ENCODE measurements at regions not wholly inside any gene's neighbourhood (a gene's known extent, or its start where the extent isn't known, plus 50 kb on each side); places are given as distances from the start of the nearest gene placed in this dataset.

GRCh38 chr5:158119961-158120723 lies 261.2 kb upstream of the CLINT1 start:
- Histone ChIP-seq H3K27me3 (ENCODE audit: low read depth) (no peaks in the 10 kb centered on the region), H3K27ac (no peak overlapping the region), H3K4me3 (no peak overlapping the region), H3K36me3 (no peaks in the 10 kb centered on the region), H3K9me3 (no peaks in the 10 kb centered on the region), H3K4me1 (no peaks in the 10 kb centered on the region)
- intact Hi-C loops (cut with DNase I), result no loop called here
- TF ChIP-seq, protein P1, sequence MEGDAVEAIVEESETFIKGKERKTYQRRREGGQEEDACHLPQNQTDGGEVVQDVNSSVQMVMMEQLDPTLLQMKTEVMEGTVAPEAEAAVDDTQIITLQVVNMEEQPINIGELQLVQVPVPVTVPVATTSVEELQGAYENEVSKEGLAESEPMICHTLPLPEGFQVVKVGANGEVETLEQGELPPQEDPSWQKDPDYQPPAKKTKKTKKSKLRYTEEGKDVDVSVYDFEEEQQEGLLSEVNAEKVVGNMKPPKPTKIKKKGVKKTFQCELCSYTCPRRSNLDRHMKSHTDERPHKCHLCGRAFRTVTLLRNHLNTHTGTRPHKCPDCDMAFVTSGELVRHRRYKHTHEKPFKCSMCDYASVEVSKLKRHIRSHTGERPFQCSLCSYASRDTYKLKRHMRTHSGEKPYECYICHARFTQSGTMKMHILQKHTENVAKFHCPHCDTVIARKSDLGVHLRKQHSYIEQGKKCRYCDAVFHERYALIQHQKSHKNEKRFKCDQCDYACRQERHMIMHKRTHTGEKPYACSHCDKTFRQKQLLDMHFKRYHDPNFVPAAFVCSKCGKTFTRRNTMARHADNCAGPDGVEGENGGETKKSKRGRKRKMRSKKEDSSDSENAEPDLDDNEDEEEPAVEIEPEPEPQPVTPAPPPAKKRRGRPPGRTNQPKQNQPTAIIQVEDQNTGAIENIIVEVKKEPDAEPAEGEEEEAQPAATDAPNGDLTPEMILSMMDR (IDR thresholded peaks at IDR 0.05), result no peak
- ATAC-seq (no peak), DNase-seq (no peak)

GRCh38 chr5:158117467-158118160 lies 258.7 kb upstream of the CLINT1 start:
- intact Hi-C loops (cut with DNase I), result no loop called here
- H3K4me1 ChIP-seq, result no peaks in the 10 kb centered on the region
- no peak overlapping the region for H3K27ac ChIP-seq
- TF ChIP-seq, protein P1 (IDR thresholded peaks at IDR 0.05), result no peak
- H3K4me3 ChIP-seq, result no peak overlapping the region
- H3K36me3 ChIP-seq, result no peaks in the 10 kb centered on the region
- H3K27me3 ChIP-seq (ENCODE audit: low read depth), result no peaks in the 10 kb centered on the region
- ATAC-seq, result no peak
- no peaks in the 10 kb centered on the region for H3K9me3 ChIP-seq
- DNase-seq, result no peak

GRCh38 chr5:158116965-158117364 lies 258.0 kb upstream of the CLINT1 start:
- H3K36me3 ChIP-seq, result no peaks in the 10 kb centered on the region
- ATAC-seq (no peak), DNase-seq (no peak)
- no peak overlapping the region for H3K4me3 ChIP-seq
- no peaks in the 10 kb centered on the region for H3K9me3 ChIP-seq
- no peaks in the 10 kb centered on the region for H3K4me1 ChIP-seq
- H3K27me3 ChIP-seq (ENCODE audit: low read depth), result no peaks in the 10 kb centered on the region
- H3K27ac ChIP-seq, result no peak overlapping the region
- TF ChIP-seq, protein P1 (IDR thresholded peaks at IDR 0.05), result no peak
- intact Hi-C loops (cut with DNase I), result no loop called here

DNA sequence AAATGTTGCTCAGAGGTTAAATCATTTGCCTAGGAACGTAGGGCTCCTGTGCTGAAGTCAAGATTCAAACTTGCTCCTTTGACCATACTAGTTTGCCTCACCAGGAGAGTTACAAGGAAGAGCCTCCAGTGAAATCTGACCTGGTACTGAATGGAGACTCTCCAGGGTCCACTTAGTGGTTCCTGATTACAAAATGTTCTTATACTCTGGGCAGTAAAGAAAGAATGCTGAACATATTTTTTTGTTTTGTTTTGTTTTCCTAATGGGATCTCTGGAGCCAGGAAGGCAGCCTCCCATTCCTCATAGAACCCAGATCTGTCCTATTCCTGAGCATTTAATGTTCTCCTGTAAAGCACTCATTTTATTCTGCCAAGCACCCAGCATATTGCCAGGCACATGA lies 256.5 kb upstream of the CLINT1 start:
- TF ChIP-seq, protein P1 (IDR thresholded peaks at IDR 0.05), result no peak
- H3K27ac ChIP-seq, result no peak overlapping the region
- H3K4me1 ChIP-seq, result no peaks in the 10 kb centered on the region
- intact Hi-C loops (cut with DNase I), result no loop called here
- H3K27me3 ChIP-seq (ENCODE audit: low read depth), result no peaks in the 10 kb centered on the region
- H3K36me3 ChIP-seq, result no peaks in the 10 kb centered on the region
- DNase-seq (no peak), ATAC-seq (no peak)
- no peak overlapping the region for H3K4me3 ChIP-seq
- H3K9me3 ChIP-seq, result no peaks in the 10 kb centered on the region

DNA sequence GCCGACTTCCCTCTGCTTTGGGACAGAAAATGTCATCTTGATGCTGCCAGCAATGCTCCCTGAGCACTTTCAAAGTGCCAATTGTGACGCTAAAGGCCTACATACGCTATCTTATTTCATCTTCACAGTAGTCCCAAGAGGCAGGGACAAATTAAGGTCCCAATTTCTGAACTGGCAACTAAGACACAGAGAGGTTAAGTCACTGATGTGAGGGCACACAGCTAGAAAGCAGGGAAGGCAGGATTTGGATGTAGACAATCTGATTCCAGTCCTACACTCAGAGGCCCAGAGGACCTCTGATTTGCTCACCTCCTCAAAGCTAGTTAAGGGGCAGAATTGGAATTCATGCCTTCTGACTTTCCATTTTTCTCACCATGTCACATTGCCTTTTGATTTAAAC lies 249.2 kb upstream of the CLINT1 start:
- Histone ChIP-seq H3K27ac (no peak overlapping the region), H3K9me3 (no peaks in the 10 kb centered on the region), H3K27me3 (ENCODE audit: low read depth) (peaks cover 4% of the 10 kb centered on the region), H3K36me3 (no peaks in the 10 kb centered on the region), H3K4me1 (no peaks in the 10 kb centered on the region), H3K4me3 (no peak overlapping the region)
- TF ChIP-seq, protein P1 (IDR thresholded peaks at IDR 0.05), result no peak
- ATAC-seq, result no peak
- intact Hi-C loops (cut with DNase I), result no loop called here
- no peak for DNase-seq
